ENCODE measurements at regions not wholly inside any gene's neighbourhood (a gene's known extent, or its start where the extent isn't known, plus 50 kb on each side); places are given as distances from the start of the nearest gene placed in this dataset.

DNA sequence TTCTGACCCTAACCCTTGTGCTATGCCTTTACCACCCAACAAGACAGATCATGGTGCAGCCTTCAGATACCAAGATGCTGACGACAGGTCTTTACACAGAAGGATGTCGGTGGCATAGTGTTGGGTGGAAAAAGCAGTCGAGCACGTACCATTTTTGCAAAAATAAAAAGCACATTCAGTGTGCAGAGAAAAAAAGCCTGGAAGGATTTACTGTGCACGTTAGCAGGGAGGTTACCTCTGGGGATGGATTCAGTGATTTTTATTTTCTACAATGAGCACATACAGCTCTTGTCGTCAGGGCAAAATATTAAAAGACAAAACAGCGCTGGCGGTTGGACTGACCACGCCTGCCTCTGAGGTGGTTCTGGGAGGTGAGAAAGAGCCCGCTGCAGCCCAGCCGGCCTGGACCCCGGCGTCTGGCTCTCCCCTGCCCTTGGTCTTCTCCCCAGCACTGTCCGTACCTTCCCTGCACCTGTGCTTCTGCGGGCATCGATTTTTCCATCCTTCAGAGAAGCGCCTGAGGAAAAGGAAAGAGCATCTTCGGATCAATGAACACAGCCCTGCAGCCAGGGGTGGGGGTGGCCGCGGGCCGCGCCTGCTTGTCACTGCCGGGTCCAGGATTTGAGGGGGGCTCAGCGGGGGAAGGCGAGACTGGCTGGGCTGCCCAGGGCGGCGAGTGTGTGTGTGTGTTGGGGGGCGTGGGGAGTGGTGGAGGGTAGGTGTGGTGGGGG, 200.0 kb upstream of the IER5L start:
- no peak overlapping the region for H3K4me3 ChIP-seq (ENCODE audit: low read depth, low read length)
- no peak for DNase-seq
- no peaks in the 10 kb centered on the region for H3K27me3 ChIP-seq (replicated peaks)
- in situ Hi-C loops (cut with HindIII; ENCODE audit: low pct_ligation_motif_present, low sequenced_read_pairs) = no loop called here
- no peak overlapping the region for H3K27ac ChIP-seq
- TF ChIP-seq, protein P1, sequence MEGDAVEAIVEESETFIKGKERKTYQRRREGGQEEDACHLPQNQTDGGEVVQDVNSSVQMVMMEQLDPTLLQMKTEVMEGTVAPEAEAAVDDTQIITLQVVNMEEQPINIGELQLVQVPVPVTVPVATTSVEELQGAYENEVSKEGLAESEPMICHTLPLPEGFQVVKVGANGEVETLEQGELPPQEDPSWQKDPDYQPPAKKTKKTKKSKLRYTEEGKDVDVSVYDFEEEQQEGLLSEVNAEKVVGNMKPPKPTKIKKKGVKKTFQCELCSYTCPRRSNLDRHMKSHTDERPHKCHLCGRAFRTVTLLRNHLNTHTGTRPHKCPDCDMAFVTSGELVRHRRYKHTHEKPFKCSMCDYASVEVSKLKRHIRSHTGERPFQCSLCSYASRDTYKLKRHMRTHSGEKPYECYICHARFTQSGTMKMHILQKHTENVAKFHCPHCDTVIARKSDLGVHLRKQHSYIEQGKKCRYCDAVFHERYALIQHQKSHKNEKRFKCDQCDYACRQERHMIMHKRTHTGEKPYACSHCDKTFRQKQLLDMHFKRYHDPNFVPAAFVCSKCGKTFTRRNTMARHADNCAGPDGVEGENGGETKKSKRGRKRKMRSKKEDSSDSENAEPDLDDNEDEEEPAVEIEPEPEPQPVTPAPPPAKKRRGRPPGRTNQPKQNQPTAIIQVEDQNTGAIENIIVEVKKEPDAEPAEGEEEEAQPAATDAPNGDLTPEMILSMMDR (IDR thresholded peaks at IDR 0.05; ENCODE audit: low read depth, low read length, missing control alignments) = no peak
- no peaks in the 10 kb centered on the region for H3K36me3 ChIP-seq (replicated peaks)

DNA sequence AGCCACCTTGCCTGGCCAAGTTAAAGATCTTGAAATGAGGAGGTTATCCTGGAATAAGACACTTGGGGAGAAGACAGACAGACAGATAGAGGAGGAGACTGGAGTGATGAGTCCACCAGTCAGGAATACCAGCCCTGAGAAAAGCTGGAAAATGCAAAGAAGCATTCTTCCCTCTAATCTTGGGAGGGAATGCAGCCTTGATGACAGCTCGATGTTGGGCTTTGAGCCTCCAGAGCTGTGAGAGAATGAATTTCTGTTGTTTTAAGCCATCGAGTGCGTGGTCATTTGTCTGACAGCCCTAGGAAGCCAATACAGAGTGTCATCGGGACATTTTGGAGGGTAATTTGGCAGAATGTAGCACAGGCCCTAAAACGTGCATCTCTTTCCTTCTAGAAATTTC, 199.1 kb upstream of the IER5L start:
- no peak for DNase-seq
- in situ Hi-C loops (cut with HindIII; ENCODE audit: low pct_ligation_motif_present, low sequenced_read_pairs) = no loop called here
- TF ChIP-seq, protein P1 (IDR thresholded peaks at IDR 0.05; ENCODE audit: low read depth, low read length, missing control alignments) = no peak
- Histone ChIP-seq H3K4me3 (ENCODE audit: low read depth, low read length) (no peak overlapping the region), H3K27me3 (replicated peaks) (no peaks in the 10 kb centered on the region), H3K36me3 (replicated peaks) (no peaks in the 10 kb centered on the region), H3K27ac (no peak overlapping the region)

DNA sequence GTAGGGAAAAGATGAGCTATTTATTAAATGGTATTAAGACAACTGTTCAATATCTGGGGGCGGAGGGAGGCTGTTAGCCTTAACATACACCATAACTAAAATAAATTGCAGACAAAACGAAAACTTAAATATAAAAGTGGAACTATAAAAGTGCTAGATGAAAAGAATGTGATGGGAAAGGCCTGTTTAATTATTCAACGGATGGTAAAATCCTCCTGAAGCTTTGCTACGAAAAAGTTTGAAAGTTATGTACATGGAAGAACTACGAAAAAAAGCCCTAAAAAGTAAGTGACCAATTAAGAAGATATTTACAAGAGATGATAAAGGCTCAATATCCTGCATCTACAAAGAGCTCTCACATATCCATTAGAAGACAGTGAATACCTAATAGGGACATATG, 197.8 kb upstream of the IER5L start:
- Histone ChIP-seq H3K36me3 (replicated peaks) (no peaks in the 10 kb centered on the region), H3K27me3 (replicated peaks) (no peaks in the 10 kb centered on the region), H3K27ac (no peak overlapping the region), H3K4me3 (ENCODE audit: low read depth, low read length) (no peak overlapping the region)
- in situ Hi-C loops (cut with HindIII; ENCODE audit: low pct_ligation_motif_present, low sequenced_read_pairs) = no loop called here
- no peak for DNase-seq
- TF ChIP-seq, protein P1 (IDR thresholded peaks at IDR 0.05; ENCODE audit: low read depth, low read length, missing control alignments) = no peak

DNA sequence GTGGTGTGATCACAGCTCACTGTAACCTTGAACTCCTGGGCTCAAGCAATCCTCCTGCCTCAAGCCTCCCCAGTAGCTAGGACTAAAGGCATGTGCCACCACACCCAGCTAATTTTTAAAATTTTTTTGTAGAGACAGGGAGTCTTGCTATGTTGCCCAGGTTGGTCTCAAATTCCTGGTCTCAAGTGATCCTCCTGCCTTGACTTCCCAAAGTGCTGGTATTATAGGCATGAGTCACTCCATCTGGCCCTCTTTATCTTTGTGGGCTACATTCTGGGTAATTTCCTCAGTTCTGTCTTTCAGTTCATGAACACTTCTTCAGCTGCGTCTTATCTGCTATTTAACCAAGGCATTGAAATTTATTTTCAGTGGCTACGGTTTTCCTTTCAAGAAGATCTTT, 196.6 kb upstream of the IER5L start:
- H3K27me3 ChIP-seq (replicated peaks) = no peaks in the 10 kb centered on the region
- no peaks in the 10 kb centered on the region for H3K36me3 ChIP-seq (replicated peaks)
- no peak for DNase-seq
- in situ Hi-C loops (cut with HindIII; ENCODE audit: low pct_ligation_motif_present, low sequenced_read_pairs) = no loop called here
- H3K4me3 ChIP-seq (ENCODE audit: low read depth, low read length) = no peak overlapping the region
- TF ChIP-seq, protein P1 (IDR thresholded peaks at IDR 0.05; ENCODE audit: low read depth, low read length, missing control alignments) = no peak
- H3K27ac ChIP-seq = no peak overlapping the region

DNA sequence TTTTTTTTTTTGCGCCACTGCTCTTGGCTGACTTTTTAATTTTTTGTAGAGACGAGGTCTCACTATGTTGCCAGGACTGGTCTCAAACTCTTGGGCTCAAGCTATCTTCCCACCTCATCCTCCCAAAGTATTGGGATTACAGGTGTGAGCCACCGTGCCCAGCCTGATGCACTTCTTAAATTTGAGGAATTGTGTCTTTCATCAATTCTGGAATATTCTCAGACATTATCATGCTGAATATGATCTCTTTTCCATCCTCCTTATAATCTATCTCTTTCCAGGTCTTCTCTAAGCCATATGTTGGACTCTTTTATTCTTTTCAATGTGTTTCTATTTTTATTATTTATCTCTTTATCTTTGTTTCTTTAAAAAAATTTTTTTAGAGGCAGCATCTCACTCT, 196.2 kb upstream of the IER5L start:
- in situ Hi-C loops (cut with HindIII; ENCODE audit: low pct_ligation_motif_present, low sequenced_read_pairs) = no loop called here
- TF ChIP-seq, protein P1 (IDR thresholded peaks at IDR 0.05; ENCODE audit: low read depth, low read length, missing control alignments) = no peak
- DNase-seq = no peak
- Histone ChIP-seq H3K27ac (no peak overlapping the region), H3K36me3 (replicated peaks) (no peaks in the 10 kb centered on the region), H3K4me3 (ENCODE audit: low read depth, low read length) (no peak overlapping the region), H3K27me3 (replicated peaks) (no peaks in the 10 kb centered on the region)

DNA sequence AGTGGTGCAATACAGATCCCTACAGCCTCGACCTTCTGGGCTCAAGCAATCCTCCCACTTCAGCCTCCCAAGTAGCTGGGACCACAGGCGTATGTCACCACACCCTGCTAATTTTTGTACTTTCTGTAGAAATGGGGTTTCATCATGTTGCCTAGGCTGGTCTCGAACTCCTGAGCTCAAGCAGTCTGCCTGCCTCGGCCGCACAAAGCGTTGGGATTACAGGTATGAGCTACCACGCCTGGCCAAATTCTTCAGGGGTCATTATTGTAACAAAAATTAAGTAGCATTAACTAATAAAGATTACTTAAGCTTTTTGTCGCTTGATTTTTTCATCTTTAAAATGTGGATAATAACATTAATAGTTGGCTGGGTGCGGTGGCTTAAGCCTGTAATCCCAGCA, 195.3 kb upstream of the IER5L start:
- in situ Hi-C loops (cut with HindIII; ENCODE audit: low pct_ligation_motif_present, low sequenced_read_pairs) = no loop called here
- no peaks in the 10 kb centered on the region for H3K36me3 ChIP-seq (replicated peaks)
- no peaks in the 10 kb centered on the region for H3K27me3 ChIP-seq (replicated peaks)
- no peak overlapping the region for H3K27ac ChIP-seq
- TF ChIP-seq, protein P1 (IDR thresholded peaks at IDR 0.05; ENCODE audit: low read depth, low read length, missing control alignments) = no peak
- DNase-seq = no peak
- no peak overlapping the region for H3K4me3 ChIP-seq (ENCODE audit: low read depth, low read length)

Measured in brain microvascular endothelial cell (primary cell).